HG02798 (cell line): ENCODE measurements at regions not wholly inside any gene's neighbourhood (a gene's known extent, or its start where the extent isn't known, plus 50 kb on each side); places are given as distances from the start of the nearest gene placed in this dataset.

Experiments
- ATAC-seq: cut with Tn5 transposase; IDR thresholded peaks from one replicate; pipeline ENCODE4 v1.9.1; 2021; ENCODE audit warnings: mild to moderate bottlenecking; ENCODE audit not compliant: unreplicated experiment, poor library complexity

DNA sequence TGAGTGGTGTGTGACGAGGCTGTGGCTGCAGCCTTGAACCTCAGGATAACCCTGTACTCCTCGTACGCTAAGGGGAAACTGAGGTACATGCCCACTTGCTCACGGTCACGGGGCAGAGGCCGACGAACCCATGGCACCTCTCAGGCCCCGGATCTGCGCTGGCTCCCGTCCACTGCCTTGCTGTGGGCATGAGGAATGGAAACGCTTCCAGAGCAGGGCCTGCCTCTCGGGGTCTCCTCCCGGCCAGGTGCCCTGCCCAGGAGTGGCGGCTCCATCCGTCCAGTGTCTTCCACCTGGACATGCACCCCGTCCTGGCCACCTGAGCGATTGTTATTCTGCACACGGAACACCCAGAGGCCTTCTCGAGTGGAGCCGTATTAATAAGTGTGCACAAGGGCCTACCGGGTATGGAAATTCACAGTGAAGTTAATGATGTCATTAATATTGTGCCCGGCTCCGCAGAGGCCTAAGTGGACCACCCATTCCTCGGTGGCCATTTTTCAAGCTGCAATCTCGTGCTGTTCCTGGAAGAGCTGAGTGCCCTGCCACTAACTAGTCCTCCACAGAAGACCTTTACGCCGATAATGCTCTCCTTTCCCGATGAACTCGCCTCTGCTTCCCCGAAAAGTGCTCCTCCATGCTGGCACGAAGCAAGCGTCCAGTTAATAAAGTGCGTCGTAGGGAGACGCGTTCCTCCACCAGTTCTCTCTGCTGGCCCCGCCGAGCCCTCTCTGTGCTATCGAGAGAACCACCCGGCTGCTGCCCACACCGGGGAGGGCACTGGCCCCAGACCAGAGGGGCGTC is 927.9 kb downstream of the BRD1 start:
- ATAC-seq: no peak

DNA sequence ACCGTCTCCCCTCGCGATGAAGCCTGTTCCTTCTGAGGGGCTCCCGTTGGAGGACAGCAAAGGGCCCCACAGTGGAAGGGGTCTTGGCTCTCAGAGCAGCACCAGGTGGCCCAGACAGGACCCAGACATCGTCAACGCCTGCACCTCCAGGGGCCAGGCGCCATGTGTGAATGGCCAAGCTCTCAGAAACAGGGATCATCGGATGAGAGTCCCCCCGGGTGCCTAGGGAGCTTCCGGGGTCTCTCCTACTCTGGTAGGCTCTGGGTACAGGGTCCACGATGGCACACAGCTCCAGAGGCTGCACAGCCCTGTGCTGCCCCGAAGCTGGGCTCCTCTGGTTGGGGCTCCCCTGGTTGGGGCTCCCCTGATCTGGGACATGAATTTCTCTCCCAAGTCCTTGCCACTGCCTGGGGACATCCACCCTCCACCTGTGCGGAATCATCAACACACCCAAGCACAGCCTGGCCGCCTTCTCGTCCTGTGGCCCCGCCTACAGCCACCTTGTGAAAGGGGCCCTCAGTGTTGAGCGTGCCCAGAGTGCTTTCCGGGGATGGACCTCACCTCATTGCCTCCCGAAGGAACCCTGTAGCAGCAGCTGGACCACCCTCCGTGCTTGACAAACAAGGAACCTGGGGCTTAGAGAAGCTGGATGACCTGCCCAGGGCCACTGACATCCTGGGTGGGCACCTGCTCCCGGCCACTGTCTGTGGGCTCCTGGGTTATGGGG is 929.0 kb downstream of the BRD1 start:
- no peak for ATAC-seq

DNA sequence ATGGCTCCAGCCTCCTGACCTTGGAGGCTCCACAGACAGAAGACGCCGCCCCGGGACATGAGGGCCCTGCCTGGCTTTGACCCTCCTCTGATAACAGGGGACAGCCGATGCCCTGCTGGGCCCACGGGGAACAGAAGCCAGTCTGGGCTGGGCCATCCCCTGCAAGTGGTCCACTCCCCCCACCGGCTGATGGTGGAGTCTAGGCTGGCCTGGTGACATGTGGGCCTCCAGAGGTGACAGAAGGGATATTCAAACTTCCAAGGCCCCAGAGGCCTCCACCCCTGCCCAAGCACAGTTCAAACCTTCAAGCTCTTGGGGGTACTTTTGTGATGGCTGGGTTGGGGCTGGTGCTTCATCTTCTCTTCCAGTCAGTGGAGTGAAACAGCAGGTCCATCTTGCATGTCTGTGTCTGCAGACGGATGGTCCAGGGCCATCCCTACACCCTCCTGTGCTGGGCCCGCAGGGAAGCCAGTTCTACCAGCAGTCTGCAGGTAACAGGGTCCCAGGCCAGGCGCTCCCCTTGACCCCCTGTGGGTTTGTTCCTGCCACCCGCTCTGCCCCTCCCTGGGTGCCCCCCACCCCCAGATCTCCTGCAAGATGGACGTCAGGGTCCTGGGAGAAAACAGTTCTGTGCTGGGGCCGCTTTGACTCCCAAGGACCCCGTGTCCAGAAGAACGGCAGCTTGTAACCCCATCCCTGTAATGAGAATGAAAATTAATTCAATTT is 929.9 kb downstream of the BRD1 start:
- ATAC-seq: no peak

DNA sequence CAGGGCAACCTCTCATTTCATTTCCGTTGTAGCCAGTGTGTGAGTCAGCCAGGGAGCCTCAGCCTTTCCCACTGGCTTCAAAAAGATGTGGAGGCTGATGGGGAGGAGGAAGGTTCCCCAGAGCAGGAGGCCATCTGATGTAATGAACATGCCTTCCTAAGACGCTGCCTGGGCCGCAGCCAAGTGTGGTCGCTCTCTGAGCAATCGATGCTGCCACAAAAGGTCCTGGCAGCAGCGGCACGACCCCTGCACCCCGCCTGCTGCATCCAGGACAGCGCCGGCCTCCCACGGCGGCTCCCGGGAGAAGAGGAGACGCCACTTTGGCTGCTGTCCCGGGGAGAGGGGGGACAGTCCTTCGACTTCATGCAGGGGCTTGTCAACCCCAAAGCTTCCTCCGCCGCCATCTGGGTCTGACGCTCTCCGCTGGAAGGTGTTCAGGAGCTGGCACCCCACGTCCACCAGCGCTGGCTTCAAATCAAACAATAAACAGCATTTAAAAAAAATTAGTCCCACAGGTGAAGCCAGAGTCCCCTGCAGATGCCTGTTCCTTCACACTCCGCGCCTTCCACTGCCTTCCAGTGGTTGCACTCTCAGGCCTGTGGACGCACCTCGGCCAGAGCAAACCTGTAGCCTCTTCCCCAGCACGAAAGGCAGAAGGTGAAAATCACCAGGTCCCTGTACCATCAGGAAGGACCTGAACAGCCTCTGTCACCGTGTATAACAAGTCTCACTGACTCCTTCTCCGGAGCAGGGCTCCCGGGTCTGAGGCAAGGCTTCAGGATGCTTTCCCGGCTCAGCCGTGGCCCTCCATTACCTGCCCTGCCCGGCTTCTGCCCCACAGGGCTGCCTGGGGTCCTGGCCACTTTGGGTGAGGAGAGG is 930.7 kb downstream of the BRD1 start:
- no peak for ATAC-seq

DNA sequence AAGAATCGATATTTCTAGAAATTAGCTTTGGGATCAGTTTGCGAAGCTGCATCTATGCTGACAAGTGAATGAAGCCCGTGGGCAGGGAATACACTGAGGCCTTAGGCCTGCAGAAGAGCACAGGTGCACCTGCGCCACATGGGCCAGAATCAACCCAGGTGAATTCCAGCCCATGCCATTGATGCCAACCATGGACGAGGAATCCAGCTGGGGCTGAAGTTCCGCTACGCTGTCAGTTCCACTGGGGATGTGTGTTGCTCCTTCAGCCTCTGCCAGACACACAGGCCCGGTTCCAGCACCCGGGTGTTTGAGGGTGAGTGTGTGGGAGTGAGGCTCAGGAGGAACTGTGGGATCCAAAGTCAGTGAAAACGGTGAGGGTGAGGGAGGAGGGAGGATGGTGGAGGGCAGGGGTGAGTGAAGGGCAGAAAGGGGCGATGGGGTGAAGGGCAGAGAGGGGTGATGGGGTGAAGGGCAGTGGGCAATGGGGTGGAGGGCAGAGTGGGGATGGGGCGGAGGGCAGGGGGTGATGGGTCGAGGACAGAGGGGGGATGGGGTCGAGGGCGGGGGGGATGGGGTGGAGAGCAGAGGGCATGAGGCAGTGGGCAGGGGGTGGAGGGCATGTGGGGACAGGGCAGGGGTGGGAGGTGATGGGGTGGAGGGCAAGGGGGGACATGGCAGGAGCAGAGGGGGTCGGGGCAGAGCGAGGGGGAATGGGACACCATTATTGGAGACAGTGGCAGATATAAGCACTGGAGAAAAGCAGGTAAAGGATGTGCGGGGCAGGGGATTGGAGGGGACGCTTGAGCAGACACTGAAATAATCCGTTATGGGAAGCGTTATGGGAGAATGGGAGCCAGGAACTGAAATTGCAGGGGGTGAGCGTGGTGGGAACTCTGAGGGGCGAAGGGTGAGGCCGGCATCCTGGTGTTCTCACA is 931.6 kb downstream of the BRD1 start:
- ATAC-seq: no peak

DNA sequence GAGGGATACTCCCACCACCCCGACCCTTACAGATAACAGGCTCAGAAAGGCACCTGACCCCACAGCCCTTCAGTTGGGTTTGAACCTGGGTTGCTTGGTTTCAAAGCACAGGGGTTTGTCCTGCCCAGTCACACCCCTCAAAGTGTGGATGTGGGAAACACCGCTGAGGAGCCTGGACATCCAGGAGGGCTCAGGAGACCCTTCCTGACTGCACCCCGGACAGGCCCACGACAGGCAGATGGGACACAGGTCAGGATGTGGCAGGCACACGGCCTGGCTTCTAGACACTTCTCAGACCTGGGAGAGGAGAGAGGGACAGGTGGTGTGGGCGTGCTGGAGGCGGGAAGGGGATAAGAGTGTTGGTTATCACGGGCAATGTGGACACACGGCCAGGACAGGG is 932.3 kb downstream of the BRD1 start:
- ATAC-seq: no peak

DNA sequence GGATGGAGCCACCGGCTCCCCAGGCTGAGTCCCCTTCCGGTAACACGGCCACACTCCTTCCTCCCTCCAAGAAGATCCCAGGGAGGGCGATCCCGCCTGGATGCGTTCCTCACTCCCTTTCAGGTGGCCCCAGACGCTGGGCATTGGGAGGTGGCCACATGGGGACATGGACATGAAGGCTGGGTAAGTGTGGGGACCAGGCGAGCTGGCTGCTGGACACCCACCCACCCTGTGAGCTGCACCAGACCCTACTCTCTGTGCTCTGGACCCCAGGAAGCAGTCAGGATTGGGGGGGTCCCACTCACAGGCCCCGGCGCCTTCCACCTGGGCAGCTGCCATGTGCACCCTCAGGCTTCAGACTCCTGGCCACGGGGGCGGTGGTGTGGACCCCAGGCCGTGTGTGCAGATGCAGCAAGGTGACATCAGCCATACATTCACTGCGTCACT is 932.8 kb downstream of the BRD1 start:
- no peak for ATAC-seq

DNA sequence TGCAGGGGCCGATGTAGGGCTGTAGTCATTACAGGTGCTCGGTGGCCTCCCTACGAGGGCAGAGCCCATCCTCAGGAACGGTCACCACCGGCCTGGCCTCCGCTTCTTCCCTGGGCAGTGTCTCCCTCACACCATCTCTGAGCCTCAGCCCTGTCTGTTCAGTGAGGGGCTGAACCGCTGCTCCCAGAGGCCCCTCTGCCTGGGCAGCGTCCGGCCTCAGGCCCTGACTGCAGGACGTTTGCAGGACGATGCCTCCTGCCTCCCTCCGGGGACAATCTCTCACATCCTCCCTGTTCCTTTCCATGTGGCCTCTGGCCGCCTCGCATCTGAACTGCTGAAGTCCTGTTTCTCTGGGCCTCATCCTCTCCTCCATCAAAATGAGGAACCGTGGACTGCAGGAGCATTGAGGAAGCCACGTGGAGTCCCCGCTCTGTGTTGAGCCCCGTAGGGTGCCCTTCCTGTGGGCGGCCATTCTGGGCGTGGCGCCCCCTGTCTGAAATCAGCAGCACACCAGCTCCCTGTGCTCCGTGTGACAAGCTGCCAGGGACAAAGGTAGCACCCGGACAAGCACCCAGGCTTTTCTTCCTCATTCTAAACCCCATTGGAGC is 933.5 kb downstream of the BRD1 start:
- ATAC-seq: no peak

DNA sequence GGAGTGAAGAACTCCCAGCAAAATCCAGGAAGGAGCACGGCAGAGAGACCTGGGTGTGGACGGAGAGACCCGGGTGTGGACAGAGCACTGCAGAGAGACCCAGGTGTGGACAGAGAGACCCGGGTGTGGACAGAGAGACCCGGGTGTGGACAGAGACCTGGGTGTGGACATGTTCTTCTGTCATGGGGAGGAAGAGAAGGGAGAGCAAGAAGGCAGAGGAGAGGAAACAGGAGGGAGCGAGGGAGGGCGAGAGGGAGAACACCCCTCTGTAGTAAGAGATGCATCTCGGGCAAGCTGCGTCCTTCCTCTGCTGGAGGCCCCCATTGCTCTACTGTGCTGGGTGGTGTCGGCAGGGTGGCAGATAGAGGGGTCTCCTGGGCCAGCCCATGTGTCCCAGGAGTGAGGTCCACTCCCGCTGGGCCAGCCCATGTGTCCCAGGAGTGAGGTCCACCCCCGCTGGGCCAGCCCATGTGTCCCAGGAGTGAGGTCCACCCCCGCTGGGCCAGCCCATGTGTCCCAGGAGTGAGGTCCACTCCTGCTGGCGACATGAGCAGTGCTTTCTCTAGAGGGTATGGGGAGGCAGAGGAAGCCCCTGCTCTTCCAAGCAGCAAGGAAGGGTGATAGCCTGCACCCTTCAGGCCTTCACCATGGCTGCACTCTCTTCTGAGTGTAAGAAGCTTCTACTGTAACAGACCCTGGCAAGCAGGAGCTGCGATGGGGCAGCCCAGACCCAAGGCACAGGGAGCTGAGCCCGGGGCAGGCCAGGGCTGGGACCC is 934.2 kb downstream of the BRD1 start:
- no peak for ATAC-seq

DNA sequence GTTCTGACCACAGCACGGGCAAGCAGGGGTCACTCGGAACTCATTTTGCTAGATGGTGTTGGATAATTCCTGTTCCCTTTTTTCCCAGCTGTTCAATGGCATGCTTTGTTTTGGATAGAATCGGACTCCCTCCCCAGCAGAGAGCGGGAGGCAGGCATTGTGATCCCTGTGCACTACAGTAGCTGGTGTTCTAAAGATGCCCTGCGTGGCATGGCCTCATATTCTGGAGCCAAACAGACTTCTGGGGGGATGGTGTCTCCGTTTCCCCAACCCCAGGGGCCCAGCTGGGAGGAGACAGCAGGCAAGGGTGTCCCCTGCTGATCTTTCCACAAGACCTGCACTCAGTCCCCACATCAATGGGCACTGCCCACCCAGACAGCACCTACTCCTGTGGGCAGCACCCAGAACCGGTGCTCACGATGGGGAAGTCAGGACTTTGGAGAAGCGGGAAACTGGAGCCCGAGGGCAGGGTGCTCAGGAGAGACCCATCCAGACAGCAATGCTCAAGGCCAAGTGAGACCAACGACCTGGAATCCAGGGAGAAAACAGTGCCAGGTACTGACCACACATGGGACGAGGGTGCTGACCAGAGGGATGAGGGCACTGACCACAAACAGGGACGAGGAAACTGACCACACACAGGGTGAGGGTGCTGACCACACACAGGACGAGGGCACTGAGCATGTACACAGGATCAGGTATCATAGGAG is 934.9 kb downstream of the BRD1 start:
- ATAC-seq: no peak

DNA sequence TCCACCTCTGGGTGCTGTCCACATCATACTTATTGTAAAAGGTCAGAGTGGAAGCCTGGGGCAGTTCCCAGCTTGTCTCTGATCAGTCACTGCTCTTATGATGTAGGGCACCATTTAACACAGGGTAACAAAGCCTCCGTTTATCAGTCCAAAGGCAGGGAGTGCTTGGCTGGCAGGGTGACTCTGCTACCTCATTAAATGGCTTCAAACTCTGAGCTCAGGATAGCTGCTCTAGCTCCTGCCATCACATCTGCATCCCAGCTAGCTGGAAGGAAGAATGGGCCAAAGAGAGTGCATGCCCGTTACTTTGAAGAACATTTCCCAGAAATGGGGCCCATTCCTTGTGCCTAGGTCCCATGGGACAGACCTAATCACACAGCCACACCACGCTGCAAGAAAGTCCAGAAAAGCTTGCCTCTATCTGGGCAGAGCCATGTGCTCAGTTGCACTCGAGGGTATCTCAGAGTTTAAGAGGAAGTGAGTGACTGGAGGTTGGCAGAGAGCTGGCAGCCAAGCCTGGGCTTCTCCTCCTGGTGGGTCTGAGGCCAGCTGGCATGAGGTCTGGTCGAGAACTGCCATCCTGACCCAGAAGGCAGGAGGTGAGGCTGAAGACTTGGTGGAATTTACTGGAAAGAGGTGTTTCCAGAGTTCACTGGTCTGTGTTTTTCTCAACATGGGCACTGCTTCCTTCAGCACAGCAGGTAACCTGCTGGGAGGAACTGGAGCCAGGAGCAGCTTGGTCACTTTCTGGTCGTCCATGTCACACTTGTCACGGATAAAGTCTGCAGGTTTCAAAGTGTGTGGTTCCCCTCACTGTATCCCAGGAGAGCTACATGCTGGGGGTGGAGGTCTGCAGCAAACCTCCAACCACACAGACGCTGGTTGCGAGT is 935.7 kb downstream of the BRD1 start:
- ATAC-seq: no peak

DNA sequence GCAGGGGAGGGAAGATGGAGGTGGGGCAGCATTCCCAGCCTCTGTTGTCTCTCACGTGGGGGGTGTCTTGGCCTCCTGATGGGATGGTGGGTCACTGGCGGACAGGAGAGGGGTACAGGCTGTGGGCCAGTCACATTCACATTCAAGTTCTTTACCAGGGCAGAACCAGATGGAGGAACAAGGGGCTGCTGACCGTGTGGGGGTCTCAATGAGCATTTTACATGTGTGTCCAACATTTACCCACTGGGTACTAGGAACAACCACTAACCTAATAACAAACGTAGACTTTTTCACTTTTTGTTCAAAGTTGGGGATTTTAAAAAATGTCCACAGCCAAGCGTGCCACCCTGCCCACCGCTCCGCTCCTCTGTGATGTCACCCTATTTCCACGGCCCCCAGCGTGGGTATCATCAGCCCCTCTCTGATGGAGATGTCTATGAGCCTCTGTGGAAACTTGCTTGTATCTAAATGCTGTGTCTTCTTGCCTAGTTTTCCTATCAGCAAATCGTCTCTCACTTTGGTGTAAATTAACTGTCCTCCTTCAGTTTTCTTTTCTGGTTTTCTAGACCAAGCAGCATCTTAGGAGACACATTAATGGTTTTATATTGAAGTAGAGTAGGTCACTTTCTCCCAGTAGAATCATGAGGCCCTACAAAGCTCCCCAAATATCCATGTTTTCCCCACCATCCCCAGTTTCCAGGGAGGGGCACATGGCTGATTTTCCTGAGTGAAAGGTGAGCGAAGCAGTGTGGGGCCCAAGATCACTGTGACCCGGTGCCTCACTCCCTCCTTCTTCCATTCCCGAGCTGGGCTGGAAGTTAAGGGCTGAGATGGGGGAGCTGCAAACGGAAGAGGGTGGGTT is 936.7 kb downstream of the BRD1 start:
- ATAC-seq: no peak

DNA sequence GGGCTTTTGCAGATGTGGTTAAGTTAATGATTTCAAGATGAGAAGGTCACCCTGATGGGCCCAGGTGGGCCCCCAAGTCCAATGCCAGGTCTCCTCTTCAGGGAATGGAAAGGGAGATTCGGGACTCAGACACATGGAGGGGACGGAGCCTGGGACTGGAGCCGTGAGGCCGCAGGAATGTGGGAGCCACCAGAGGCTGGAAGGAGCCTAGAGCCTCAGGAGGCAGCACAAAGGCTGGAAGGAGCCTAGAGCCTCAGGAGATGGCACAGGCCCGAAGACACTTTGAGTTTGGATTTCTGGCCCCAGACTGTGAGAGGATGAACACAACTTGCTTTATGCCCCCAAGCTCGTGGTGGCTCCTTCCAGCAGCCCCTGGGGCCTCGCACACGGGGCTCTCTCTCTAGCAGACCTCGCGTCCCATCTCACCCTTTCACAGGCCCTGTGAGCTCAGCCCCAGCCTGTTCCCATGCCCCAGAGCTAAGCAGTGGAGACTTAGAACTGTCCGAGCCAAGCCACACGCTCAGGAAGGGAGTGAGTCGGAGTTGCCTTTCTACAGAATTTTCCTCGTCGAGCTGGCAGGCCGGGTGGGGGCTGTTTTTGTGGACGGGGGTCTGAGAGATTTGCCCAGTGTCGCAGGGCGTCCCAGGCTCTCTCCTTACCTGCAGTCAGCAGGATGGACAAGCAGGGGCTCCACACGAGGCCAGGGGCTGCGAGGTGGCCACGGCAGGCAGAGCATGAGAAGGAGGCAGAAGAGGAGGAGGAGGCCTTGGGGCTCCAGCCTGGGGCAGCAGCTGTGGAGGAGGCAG is 937.6 kb downstream of the BRD1 start:
- ATAC-seq: no peak

DNA sequence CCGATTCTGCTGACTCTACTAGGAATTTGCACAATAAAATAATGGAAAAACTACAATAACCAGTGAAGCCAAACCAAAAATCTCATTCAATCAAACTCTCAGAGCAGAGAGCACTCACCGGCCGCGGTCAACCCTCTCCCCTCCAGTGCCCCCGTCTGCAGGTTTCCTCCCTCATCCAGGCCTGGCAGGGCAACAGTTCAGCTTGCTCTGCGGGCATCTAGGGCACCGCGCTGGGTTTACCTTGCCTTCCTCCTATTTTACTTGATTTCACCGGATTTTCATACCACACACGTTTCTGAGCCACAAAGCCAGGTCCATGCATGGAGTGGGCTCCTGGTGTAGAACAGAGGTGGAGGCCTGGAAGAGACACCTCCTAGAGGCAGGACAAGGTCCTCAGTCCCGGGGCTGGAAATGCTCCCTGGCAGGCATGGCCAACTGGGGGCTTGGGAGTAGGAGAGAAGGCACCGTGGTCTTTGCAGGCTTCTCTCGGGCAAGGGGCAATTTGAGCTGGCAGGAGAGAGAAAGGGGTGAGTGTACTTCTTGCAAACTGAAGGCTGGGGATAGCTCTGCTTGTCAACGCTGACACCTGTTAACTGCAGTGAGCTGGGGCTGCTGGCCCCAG is 938.4 kb downstream of the BRD1 start:
- no peak for ATAC-seq
